GM13976 (cell line): ENCODE measurements at regions not wholly inside any gene's neighbourhood (a gene's known extent, or its start where the extent isn't known, plus 50 kb on each side); places are given as distances from the start of the nearest gene placed in this dataset.
"Not testable (repeated sequence)": the region's sequence is repeated elsewhere in the genome, so short reads cannot be mapped to it uniquely, and the experiment has no call there.

Source experiments
- DNase-seq: peaks from one replicate; pipeline ENCODE4 v3.0.0; 2012; ENCODE audit warnings: low spot score
- in situ Hi-C: fragments of 300-500 bp; cut with MboI; formaldehyde crosslinking; loops from one replicate; pipeline ENCODE4 v1.12.0; 2022; ENCODE audit warnings: low sequenced_read_pairs, mixed read lengths, inconsistent platforms; ENCODE audit not compliant: unreplicated experiment
- TF ChIP-seq, protein P1 (sequence below): IDR thresholded peaks from 2 replicates; pipeline ENCODE4 v1.5.1; 2012; ENCODE audit warnings: borderline replicate concordance, mild to moderate bottlenecking; ENCODE audit not compliant: insufficient read depth; ENCODE audit errors: extremely low read depth, missing control alignments, control extremely low read depth

DNA sequence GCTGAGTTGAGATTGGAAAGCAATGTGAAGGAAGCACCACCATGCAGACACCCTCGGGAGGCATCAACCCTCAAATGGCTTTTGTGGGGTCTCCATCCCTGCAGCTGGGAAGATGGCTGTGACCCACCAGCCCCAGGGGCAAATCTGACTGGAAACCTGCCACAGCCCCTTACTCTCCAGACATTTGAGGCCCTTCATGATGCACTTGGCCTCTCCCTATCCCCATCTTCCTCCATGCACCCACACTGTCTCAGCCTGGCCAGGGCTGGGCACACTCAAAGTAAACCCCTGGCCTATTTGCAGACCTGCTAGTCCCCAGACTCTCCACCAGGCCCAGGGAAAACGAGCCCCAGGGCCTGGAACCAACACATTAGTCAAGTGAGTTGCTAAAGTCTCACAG lies 205.2 kb downstream of the MATN1 start:
- no peak for DNase-seq
- TF ChIP-seq, protein P1, sequence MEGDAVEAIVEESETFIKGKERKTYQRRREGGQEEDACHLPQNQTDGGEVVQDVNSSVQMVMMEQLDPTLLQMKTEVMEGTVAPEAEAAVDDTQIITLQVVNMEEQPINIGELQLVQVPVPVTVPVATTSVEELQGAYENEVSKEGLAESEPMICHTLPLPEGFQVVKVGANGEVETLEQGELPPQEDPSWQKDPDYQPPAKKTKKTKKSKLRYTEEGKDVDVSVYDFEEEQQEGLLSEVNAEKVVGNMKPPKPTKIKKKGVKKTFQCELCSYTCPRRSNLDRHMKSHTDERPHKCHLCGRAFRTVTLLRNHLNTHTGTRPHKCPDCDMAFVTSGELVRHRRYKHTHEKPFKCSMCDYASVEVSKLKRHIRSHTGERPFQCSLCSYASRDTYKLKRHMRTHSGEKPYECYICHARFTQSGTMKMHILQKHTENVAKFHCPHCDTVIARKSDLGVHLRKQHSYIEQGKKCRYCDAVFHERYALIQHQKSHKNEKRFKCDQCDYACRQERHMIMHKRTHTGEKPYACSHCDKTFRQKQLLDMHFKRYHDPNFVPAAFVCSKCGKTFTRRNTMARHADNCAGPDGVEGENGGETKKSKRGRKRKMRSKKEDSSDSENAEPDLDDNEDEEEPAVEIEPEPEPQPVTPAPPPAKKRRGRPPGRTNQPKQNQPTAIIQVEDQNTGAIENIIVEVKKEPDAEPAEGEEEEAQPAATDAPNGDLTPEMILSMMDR: no peak
- in situ Hi-C loops: no loop called here

DNA sequence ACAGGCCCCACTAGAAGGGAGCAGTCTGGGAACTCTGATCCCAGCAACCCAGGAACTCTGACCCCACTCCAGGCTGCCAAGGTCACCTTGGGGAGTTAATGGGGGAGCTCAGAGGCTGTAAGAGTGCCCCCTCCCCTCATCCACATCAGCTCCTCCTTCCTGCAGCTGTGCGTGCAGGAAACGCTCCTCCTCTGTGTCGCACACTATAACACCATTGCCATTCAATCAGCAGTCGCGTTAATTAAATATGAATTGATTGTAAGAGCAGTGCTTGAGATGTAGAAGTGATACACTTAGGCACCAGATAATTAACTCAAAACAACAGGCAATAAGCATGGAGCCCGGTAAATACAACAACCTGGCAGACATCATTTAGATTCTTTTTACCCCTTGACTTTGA lies 205.7 kb downstream of the MATN1 start:
- DNase-seq, in situ Hi-C loops: not testable (repeated sequence)

DNA sequence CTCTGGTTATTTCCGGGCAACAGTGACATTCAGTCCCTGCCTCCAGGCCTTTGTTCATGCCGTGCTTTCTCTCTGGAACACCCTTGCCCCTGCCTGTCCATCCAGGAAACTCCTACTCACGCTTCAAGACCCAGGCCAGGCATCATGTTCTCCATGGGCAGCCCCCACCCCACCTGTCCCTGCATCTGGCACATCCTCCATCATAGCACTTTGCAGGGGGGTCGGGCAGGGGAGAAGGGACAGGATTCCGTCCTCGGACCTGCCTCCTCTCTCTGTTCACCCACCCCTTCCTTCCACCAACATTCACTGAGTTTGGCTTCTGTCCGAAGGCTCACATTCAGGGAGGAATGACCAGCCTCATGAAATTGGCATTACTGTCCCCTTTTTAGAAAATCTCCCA lies 206.1 kb downstream of the MATN1 start:
- in situ Hi-C loops: not testable (repeated sequence)

DNA sequence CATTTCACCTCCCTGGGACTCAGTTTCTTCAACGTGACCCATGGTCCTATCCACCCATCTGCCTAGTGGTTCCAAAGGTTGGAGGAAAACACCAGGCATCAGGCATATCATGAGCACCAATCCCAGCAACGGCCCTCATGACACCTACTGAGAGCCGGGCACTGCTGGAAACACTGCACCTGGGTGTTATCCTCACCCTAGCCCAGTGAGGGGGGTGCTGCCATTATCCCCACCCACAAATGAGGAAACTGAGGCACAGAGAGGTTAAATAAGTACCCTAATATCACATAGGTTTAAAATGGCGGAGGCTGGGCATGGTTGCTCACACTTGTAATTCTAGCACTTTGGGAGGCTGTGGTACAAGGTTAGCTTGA lies 206.9 kb downstream of the MATN1 start:
- TF ChIP-seq, protein P1: no peak
- no peak for DNase-seq
- in situ Hi-C loops: no loop called here

More for the DNA sequence above, 206.1 kb downstream of the MATN1 start:
- not testable (repeated sequence) for DNase-seq

DNA sequence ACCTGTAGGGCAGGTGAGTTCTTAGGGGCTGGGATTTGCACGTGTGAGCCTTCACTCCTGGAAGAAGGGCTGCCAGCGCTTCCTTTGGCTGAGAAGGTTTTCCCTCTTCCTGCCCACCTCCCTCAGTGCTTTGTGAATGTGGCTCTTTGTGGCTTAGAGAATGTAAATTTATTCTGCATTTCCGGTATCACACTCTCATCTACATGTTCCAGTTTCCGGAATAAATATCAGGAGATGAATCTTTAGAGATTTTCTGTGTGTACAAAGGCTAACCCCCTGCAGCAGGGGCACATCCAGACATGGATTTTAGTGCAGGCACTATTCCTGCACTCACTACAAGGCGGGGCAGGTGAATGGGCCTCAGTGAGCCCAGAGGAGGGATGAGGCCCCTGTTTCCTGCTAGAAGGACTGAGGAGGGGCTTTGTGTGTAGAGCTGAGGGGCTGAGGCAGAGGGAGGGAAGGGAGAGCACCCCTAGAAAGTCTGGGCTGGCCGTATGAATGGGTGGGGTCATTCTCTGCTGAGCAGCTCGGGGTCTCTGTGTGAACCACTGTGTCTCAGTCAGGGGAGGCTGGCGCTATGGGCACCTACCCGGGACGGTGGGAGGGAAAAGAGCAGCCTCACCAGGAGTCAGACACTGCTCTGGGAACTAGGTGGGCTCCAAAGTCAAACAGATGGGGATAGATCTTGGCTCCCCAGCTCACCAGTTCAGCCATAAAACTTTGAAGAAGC lies 207.5 kb downstream of the MATN1 start:
- no peak for DNase-seq
- TF ChIP-seq, protein P1: no peak

DNA sequence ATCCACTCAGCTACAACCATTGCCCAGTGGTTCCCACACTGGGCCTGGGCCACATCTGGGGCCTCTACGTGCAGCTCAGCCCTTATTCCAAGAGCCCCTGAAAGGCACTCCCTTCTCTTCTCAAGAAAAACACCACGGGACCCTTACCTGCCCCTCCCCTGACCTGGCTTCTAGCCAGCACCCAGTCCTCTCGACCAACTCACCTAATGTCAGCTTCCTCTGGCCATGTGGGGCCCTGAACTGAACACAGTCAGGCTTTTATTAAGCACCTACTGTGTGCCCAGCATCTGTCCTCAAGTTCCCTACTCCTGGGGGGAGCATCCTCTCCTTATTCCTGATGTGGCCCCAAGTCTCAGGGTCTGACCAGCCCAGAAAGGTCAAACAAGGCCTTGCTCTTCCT lies 208.4 kb downstream of the MATN1 start:
- no peak for DNase-seq
- in situ Hi-C loops: no loop called here
- TF ChIP-seq, protein P1: no peak

More for the DNA sequence above, 207.5 kb downstream of the MATN1 start:
- in situ Hi-C loops: no loop called here

DNA sequence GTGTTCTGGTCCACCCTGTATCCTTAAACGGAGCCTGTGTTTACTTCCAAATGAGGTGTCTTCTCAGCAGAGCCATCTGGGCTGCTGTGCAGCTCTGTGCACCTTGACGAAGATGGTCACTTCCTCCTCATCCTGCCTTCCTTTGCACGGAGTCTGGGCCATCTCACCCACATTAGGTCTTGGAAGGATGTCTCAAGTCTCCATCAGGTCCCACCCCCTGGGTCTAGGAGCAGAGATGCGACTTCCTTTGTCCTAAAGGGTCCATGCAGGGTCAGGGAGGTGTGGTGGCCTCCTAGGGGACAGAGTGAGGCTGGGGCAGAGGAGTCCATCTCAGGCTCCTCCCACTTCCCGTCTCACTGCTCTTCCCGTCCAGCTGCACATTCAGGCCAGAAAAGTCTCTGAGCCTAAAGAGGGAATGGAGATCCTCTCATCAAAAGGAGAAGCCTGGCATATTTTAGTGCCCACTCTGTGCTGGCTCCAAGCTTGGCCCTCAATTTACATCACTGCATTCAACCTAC lies 209.2 kb downstream of the MATN1 start:
- in situ Hi-C loops: no loop called here
- TF ChIP-seq, protein P1: no peak
- no peak for DNase-seq
